Left ventricle myocardium superior (tissue), 1 donor: ENCODE measurements at regions not wholly inside any gene's neighbourhood (a gene's known extent, or its start where the extent isn't known, plus 50 kb on each side); places are given as distances from the start of the nearest gene placed in this dataset.

ENCODE experiments used
- ATAC-seq: fragments of 200-7000 bp; cut with Tn5 transposase; one replicate; pipeline ENCODE4 v1.9.1; 2020; ENCODE audit warnings: mild to moderate bottlenecking, moderate library complexity
- DNase-seq: peaks from one replicate; pipeline ENCODE4 v3.0.0-alpha.2; 2020
- intact Hi-C: fragments of 100-400 bp; cut with micrococcal nuclease; formaldehyde crosslinking; loops from one replicate; pipeline ENCODE4 v1.11.0; 2022
- donor health status: DM: no; HTN: yes; CAD: no; lungs with severe emphysema.

DNA sequence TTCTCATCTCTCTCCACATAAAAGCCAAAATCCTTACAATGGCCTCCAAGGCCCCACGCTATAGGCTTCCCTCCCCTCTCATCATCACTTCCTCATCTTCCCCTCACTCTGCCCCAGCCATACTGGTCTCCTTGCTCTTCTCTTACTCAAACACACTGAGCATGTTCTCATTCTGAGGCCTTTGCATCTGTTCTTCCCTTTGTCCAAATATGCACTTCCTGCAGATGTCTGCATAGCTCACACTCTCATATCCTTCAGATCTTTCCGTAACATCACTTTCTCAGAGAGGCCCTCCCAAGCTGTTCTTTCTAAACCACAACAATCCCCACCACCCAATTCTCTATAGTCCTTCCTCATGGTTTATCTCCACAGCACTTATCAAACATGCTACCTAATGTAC lies 284.1 kb downstream of the HHIPL2 start:
- no peak for ATAC-seq
- intact Hi-C loops = no loop called here

DNA sequence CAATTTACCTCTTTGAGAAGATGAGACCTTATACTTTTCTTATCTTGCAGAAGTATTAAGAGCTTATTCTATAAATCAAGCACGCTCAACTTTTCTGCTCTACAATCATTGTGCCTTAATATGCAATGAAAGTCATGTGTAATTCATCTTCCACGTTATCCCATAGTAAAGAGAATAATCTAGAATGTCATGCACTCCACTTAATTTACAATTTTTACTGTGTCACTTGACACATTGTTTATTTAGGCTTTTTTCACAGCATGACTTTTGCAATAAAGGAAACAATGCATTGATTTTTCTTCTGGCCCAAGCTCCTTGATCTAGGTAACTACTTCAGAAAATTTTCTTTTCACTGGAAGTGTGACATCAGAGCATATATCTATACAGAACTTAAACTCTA lies 290.9 kb downstream of the HHIPL2 start:
- no peak for ATAC-seq
- DNase-seq = no peak
- intact Hi-C loops = no loop called here

More for the DNA sequence above, 284.1 kb downstream of the HHIPL2 start:
- DNase-seq = no peak

DNA sequence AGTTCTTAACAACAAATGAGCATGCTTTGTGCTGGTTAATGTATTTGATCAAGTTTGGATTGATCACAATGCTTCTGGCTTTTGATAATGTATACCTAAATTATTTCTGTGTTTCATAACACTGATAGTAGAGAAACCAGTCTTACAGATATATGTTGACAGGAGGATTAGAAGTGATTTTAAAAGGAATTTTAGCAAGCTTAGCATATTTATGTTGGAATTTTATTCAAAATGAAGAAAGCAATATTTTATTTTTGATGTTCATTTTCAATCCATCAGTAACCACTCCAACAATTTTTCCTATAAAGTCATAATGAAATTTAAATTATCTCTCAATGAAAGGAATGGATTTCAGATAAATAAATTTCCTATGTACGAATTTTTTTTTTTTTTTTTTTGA lies 291.8 kb downstream of the HHIPL2 start:
- ATAC-seq (no peak), DNase-seq (no peak)
- intact Hi-C loops = no loop called here

DNA sequence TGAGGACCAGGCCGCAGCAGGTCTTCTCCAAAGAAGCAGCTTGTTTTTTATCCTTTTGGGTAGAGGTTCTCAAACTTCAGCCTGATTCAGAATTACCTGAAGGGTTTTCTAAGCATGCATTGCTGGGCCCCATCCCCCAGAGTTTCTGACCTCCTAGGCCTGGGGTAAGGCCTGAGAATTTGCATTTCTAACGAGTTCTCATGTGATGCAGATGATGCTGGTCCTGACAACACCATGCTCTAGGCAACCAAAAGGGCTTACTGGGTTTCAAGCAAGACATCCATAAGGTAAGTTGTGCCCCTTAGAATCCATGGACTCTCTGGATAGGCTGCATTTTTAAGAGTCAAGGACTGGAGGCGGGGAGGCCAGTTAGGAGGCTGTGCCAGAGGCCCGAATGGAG lies 295.1 kb downstream of the HHIPL2 start:
- DNase-seq = no peak
- no peak for ATAC-seq
- intact Hi-C loops = no loop called here

DNA sequence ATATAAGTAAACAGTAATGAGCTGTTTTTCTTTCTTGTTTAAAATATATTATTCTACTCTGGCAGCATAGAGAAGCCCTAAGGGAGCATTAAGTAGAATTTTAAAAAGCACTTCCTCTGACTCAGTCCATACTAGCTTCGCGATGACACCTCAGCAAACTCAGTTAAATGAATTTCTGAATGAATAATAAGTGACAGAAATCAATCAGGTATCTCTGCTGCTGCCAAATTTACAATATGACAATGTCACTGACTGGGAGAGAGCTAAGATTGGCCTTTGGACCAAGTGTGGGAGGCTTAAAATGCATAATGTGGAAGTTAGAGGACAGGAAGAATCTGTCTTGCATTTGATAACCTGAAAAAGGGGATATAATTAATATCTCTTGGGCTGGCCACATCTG lies 296.1 kb downstream of the HHIPL2 start:
- DNase-seq (no peak), ATAC-seq (no peak)
- intact Hi-C loops = no loop called here

DNA sequence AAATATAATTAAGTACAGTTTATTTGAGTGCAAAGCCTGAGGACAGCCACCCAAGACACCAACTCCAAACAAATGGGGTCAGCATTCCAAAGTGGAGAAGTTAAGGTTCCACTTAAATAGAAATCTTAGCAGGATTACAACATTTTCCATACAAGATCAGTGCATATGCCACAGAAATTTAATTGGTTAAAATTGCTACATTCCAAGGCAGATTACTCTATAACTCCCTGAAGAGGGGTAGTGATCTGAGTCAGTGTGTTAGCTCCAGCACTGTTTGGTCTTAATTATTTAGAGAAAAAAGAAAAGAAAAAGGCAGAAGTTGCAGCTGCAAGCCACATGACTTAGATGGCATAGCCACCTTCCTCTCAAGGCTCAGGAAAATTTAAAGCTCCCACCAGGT lies 297.5 kb downstream of the HHIPL2 start:
- no peak for ATAC-seq
- intact Hi-C loops = no loop called here
- no peak for DNase-seq

DNA sequence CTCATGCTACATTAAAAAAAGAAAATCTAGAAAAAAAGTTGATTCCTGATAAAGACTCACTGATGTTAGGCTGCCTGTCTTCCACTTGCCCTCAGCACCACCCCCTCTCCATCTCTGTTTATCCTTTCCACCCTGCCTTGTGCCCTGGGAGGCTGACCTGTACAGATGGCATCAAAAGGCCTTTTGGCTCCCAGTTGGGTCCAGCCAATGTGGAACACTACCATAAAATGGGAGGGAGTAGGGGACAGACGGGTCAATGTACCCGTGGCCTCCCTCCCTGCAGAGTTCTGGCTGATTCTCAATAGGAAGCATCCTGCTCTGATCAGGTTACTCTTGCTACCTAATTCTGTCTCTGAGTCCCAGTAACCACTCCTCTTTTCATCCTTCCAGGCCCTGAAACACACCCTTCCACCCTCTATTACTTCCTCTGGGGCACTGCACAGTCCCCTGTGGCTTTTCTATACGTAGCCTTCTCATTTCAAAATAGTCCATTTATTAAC lies 300.0 kb downstream of the HHIPL2 start:
- intact Hi-C loops = no loop called here
- no peak for DNase-seq
- ATAC-seq = no peak

DNA sequence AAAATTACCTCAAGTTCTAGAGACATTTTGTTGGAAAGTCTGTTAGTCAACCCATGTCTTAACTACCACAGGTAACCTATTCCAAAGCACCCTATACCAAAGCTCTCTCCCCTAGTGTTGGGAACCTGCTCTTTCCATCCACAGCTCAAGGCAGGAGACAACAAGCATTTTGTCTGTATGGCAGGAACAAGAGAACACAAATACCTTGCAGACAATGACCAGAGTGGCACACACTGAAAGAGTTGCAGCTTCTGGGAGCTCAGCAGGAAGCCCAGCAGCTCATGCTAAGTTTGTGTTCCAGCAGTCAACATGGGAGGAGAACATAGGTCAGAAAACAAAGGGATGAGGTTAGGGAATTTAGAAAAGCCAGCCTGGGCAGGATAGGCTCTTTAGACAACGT lies 300.8 kb downstream of the HHIPL2 start:
- DNase-seq (no peak), ATAC-seq (no peak)
- intact Hi-C loops = no loop called here

DNA sequence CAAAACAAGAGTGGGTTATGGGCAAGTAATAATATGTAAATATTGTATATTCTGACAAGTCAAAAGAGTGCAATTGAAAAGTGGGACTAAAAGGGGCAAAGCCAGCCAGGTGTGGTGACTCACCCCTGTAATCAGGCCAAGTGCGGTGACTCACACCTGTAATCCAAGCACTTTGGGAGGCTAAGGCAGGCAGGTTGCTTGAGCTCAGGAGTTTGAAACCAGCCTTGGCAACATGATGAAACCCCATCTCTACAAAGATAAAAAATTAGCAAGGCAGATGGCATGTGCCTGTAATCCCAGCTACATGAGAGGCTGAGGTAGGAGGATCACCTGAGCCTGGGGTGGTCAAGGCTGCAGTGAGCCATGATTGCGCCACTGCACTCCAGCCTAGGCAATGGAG lies 304.0 kb downstream of the HHIPL2 start:
- intact Hi-C loops = no loop called here
- ATAC-seq (no peak), DNase-seq (no peak)

DNA sequence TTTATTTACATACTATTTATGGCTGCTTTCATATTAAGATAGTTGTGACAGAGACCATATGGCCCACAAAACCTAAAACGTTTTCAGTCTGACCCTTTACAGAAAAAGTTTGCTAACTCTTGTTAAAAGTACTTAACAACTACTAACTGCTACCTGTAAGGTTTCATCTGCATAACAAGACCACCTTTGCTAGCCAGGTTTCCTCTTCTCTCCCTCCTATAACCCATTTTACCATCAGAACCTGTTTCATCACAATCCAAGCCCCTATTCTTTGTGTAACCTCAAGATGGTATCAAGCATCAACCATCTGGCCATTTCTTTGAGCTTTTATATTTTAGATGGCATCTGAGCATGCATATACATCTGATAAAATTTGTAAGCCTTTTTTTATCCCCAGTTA lies 305.4 kb downstream of the HHIPL2 start:
- DNase-seq = no peak
- intact Hi-C loops = no loop called here
- ATAC-seq = no peak

DNA sequence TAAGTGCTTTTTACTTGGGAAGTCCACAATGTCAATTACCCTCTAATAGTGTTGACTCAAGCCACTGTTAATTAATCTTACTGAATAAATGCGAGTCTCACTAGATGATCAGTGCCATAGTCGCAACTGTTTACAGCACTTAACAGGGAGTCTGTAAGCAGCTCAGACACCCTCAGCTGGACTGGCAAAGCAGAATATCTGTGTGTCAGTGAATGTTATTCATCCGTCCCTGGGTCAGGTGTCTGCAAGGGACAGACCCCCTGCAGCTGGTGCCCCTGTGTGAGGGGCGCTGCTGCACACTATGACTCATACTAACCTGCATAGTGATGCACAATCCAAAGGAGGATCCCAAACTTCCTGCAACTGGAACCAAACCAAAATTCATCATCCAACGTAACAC lies 306.5 kb downstream of the HHIPL2 start:
- DNase-seq (no peak), ATAC-seq (no peak)
- intact Hi-C loops = no loop called here

DNA sequence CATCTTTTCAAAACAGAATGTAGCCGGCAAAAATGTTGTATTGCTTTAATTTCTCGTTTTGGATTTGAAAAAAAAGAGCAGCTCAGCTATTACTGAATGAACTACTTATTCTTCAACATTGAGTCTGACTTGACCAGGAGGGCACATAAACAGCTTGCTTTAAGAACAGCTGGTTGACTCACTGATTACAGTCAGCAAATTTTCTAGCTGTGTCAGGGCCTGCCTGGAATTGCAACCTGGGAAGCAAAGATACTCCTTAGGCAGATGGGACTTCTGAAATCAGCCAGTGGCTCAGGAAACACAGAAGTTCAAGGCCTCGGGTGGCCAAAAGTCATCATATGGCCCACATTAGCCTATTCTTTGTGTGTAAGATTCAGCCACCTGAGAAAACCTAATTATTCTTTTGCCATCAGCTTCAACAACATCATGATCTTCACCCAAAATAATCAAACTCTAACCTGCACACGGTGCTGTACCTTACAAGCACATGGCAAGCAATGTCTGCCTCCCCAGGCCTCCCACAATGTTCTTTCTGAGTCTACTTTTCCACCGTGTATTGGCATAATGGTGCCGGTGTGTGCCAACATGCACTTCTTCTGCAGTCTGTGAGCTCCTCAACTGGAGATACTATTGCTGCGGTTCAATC lies 307.2 kb downstream of the HHIPL2 start:
- no peak for ATAC-seq
- intact Hi-C loops = no loop called here
- no peak for DNase-seq

DNA sequence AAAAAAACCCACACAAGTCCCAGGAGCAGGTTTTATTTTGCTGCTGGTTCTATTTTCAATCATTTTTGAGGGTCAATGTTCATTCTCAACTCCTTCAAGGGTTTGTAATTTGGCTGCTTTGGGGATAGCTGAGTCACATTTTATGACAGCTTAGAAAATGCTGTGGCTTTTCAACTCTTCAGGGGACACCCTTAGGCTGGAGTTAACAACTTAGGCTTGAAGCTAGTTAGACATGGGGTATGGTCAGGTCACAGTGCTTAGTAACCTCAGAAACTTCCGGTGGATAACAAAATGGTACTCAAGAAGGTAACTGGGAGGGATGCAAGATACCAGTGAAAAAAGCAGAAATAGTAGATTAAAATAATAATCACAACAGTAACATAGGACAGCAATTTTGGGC lies 308.8 kb downstream of the HHIPL2 start:
- no peak for DNase-seq
- intact Hi-C loops = no loop called here
- no peak for ATAC-seq

DNA sequence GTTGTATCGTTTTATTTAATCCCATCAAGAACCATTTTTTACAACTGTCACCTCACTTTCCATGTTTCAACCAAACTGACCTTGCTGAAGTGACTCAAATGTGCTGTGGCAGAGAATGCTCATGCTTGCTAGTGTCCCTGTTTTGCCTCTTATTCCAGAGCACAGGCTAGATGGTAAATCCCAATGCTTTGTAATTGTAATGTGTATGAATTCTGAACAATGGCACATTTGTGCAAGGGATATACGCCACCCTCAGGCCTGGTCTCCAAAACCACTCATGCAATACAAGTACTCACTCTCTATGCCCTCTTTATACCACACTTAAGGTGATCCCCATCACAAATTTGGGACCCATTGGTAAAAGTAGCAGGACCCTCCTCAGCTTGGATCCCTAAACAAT lies 313.6 kb downstream of the HHIPL2 start:
- DNase-seq (no peak), ATAC-seq (no peak)
- intact Hi-C loops = no loop called here

DNA sequence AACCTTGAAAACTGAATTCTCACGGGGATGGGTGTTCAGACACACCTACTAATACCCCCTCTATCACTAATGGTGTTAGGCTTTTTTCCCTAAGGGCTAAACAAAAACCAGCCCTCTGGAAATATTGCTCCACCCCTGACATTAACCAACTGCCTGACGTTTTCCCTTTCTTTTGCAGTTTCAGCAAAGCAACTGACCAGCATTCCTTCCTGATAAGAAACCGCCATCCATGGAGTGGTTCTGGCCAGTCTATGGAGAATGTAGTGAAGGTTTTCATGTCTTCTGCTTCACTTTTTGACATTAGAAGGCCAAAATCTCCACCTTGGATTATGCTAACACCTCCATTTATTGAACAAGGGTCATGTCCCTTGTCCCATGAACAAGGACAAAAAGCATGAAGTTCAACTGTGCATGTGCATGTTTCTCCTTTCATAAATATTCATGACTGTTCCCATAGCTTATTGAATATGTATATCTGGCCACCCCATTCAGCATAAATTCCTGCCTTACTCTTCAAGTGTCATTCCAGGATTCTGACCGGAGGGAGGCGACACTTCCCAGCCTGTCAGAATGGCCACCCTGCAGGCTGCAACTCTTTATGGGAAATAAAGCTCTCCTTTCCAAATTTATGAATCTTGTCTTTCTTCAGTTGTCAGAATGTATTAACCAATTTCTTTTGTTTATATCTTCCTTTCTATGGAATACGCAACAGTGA lies 314.3 kb downstream of the HHIPL2 start:
- DNase-seq (no peak), ATAC-seq (no peak)
- intact Hi-C loops = no loop called here

DNA sequence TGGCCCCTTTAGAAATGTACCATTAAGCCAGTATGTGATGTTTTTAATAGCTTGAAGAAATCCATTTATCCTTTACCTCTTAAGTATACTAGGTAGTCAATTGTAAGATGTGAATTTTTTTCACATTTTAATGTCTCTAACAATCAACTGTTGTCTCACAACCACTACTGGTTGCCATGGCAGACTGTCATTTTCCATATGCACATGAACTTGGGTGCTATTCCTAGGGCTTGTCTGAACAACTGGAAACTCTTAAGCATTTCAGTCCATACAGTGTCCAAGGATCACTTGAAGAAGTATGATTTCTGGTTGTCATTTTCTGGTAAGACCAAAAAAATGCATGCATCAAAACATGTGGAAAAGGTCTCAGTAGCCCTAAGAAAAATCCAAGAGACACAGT lies 315.1 kb downstream of the HHIPL2 start:
- intact Hi-C loops = no loop called here
- ATAC-seq = no peak
- no peak for DNase-seq

DNA sequence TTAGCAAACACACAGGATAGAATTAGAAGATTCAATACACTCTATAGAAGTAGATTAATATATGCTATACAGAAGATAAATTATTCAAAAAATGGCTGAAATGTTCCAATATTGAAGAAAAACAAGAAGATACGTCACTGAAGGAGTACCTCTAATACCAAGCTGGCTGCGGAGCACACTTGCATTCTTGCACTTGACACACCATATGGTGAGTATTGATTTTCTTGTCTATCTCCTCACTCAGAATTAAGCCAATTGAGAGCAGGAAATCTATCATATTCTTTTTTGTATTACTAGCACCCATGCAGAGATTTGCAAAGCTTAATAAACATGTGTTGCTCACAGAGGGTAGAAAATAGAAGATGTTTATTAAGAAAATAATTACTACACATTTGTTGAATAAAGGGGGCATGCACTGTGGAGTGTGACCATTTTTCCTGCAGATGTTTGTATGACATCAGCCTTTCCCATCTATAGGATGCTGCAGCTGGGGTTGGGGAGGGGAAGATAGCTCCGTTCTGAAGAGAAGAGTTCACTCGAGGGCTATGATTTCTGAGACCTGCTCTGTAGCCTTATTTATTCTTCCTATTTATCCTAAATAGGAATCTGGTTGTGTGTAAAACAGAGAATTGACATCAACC lies 318.1 kb downstream of the HHIPL2 start:
- DNase-seq (no peak), ATAC-seq (no peak)
- intact Hi-C loops = no loop called here

DNA sequence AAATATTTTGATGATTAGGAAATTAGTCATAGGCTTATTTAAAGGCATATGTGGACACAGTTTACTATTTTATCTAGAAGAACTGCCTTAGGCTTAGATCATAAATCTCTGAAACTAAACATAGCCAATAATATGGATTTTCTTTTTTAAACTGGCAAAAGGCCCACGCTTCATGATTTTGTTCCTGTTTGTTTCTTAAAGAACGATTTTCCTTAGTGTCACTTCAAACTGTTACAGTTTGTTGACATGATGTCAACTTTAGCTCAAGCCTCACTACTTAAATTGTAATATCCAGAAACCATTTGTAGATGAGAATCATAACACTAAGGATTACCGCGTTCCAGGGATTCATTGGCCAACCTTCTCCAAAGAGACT lies 322.6 kb downstream of the HHIPL2 start:
- DNase-seq (no peak), ATAC-seq (no peak)
- intact Hi-C loops = no loop called here

DNA sequence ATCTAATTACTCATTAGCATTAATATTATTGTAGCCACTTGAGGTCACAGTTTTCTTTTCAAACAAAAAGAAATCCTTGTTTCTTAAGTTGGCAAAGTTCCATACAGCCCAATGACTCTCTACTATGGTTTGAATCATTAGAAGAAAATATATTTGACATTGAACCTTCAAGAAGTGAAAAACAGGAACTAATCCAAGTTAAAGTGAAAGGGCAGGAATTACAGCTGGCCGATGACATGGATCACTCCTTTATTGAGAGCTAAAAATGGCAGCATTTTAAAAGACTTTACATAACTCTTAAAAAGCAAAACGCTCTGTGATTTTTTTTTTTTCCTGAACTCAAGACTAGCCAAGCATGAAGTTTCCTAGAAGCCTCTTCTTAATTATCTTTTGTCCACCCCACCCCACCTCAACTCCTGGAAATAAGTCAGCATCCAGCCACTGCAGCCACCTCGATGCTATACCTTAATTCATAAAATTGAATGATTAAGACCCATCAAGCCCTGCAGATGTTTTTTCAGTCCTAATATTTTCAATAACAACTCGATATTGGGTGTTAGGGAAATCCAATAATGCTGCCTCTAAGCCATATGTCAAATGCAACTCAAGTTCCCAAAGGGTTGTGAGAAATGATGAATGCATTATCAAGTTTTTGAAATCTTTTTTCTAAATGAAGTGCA lies 323.1 kb downstream of the HHIPL2 start:
- ATAC-seq = no peak
- intact Hi-C loops = no loop called here
- no peak for DNase-seq

DNA sequence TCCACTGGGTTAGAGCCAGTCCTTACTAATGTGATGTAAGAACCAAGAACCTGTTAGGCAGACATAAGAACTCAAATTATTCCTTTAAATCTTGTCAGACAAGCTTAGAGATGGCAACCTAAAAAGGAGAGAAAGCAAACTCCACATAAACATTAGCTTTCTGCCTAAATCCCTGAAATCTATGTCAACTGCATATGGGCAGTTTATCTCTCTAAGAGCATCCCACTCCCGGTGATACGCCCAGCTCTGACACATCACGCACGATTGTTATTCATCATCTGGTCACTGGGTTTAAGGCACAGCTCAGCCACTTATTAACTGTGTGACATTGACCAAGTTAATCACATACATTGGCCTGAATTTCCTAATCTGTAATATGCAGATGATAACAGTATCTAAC lies 323.7 kb downstream of the HHIPL2 start:
- intact Hi-C loops = no loop called here
- DNase-seq (no peak), ATAC-seq (no peak)
